Ovary (tissue), 3 donors: ENCODE measurements at regions not wholly inside any gene's neighbourhood (a gene's known extent, or its start where the extent isn't known, plus 50 kb on each side); places are given as distances from the start of the nearest gene placed in this dataset.

ENCODE experiments used
- EP300 ChIP-seq: sonication (generic); formaldehyde crosslinking; IDR thresholded peaks from one replicate; pipeline ENCODE4 v1.6.1; 2017; ENCODE audit warnings: antibody characterized with exemption
- POLR2A ChIP-seq: fragments of 450-650 bp; IDR thresholded peaks from one replicate; pipeline ENCODE4 v1.6.1; 2017; ENCODE audit warnings: antibody characterized with exemption, mild to moderate bottlenecking, moderate library complexity
- TF ChIP-seq, protein P1 (sequence below), 3 donors: fragments of 450-650 bp in 2 of 3; fragments of 200-600 bp in 1 of 3; IDR thresholded peaks; one replicate each; pipeline versions ENCODE4 v1.5.1 to v1.8.0; 2016 to 2022; ENCODE audit warnings: antibody characterized with exemption in 3 of 3, mild to moderate bottlenecking in 1 of 3
- donor health status: DM: no; HTN: no; CAD: no.

DNA sequence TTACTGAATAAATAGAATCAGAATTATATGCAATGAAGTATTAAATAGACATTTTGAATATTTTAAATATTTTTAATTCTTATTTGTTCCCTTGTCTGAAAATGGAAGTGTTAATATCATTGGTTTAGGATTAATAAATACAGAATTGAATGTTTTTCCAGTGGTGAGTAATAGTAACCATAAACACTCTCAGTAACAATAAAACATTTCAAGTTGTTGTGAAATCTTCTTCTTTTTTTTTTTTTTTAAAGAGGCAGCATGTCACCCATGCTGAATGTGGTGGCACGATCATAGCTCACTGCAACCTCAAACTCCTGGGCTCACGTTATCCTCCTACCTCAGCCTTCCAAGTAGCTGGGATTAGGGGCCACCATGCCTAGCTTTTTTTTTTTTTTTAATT, 86.2 kb upstream of the ZBTB18 start:
- TF ChIP-seq, protein P1, sequence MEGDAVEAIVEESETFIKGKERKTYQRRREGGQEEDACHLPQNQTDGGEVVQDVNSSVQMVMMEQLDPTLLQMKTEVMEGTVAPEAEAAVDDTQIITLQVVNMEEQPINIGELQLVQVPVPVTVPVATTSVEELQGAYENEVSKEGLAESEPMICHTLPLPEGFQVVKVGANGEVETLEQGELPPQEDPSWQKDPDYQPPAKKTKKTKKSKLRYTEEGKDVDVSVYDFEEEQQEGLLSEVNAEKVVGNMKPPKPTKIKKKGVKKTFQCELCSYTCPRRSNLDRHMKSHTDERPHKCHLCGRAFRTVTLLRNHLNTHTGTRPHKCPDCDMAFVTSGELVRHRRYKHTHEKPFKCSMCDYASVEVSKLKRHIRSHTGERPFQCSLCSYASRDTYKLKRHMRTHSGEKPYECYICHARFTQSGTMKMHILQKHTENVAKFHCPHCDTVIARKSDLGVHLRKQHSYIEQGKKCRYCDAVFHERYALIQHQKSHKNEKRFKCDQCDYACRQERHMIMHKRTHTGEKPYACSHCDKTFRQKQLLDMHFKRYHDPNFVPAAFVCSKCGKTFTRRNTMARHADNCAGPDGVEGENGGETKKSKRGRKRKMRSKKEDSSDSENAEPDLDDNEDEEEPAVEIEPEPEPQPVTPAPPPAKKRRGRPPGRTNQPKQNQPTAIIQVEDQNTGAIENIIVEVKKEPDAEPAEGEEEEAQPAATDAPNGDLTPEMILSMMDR (IDR thresholded peaks at IDR 0.05) = no peak
- TF ChIP-seq EP300 (no peak), POLR2A (no peak)
